Esophagus (tissue), 2 donors: ENCODE measurements at regions not wholly inside any gene's neighbourhood (a gene's known extent, or its start where the extent isn't known, plus 50 kb on each side); places are given as distances from the start of the nearest gene placed in this dataset.
"Not testable (repeated sequence)": the region's sequence is repeated elsewhere in the genome, so short reads cannot be mapped to it uniquely, and the experiment has no call there.

Source experiments
- H3K27ac ChIP-seq, 2 donors: one replicate each; pipeline ENCODE4 v1.5.1; 2013; ENCODE audit warnings: low read depth in 2 of 2, mild to moderate bottlenecking in 2 of 2, inconsistent platforms in 1 of 2, low read length in 1 of 2, moderate library complexity in 1 of 2
- H3K27me3 ChIP-seq, 2 donors: one replicate each; pipeline ENCODE4 v1.6.1; 2013; ENCODE audit warnings: low read length in 2 of 2, control low read depth in 1 of 2, mild to moderate bottlenecking in 1 of 2; ENCODE audit not compliant: insufficient read depth in 2 of 2, control insufficient read depth in 1 of 2
- H3K36me3 ChIP-seq, 2 donors: one replicate each; pipeline ENCODE4 v1.6.1; 2013; ENCODE audit warnings: low read length in 1 of 2; ENCODE audit not compliant: control insufficient read depth in 2 of 2, insufficient read depth in 2 of 2
- H3K4me1 ChIP-seq, 2 donors: one replicate each; pipeline ENCODE4 v1.6.1; 2013; ENCODE audit warnings: low read length in 1 of 2; ENCODE audit not compliant: control insufficient read depth in 2 of 2, insufficient read depth in 2 of 2
- H3K4me3 ChIP-seq, 2 donors: one replicate each; pipeline ENCODE4 v1.5.1; 2013; ENCODE audit warnings: low read length in 2 of 2, mild to moderate bottlenecking in 2 of 2, low read depth in 1 of 2, moderate library complexity in 1 of 2
- H3K9me3 ChIP-seq, 2 donors: one replicate each; pipeline ENCODE4 v1.6.1; 2013; ENCODE audit warnings: mild to moderate bottlenecking in 2 of 2, low read depth in 1 of 2, low read length in 1 of 2, moderate library complexity in 1 of 2; ENCODE audit not compliant: control insufficient read depth in 2 of 2, insufficient read depth in 1 of 2
- WGBS, 2 donors: extraction: QIAGEN DNeasy Blood & Tissue Kit; methylation state at CpG; one replicate each; pipeline ENCODE4 v1.1.7; 2013; 5-methylcytosine and 5-hydroxymethylcytosine counted together
- donor health status: healthy with polysubstance abuse.
- donor health status: Bipolar disorder and iron deficiency.

DNA sequence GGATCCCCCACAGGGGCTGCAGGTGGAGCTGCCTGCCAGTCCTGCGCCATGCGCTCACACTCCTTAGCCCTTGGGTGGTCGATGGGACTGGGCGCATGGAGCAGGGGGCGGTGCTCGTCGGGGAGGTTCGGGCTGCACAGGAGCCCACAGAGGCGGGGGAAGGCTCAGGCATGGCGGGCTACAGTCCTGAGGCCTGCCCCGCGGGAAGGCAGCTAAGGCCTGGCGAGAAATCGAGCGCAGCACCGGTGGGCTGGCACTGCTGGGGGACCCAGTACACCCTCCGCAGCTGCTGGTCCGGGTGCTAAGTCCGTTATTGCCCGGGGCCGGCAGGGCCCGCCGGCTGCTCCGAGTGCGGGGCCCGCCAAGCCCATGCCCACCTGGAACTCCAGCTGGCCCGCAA, 701.8 kb upstream of the CHRM3 start:
- H3K27ac ChIP-seq, H3K9me3 ChIP-seq, H3K4me1 ChIP-seq, H3K36me3 ChIP-seq, H3K4me3 ChIP-seq, H3K27me3 ChIP-seq: not testable (repeated sequence)
- WGBS, 2 donors: 96 to 98% methylated on average over 23 to 27 of the region's 27 CpGs

DNA sequence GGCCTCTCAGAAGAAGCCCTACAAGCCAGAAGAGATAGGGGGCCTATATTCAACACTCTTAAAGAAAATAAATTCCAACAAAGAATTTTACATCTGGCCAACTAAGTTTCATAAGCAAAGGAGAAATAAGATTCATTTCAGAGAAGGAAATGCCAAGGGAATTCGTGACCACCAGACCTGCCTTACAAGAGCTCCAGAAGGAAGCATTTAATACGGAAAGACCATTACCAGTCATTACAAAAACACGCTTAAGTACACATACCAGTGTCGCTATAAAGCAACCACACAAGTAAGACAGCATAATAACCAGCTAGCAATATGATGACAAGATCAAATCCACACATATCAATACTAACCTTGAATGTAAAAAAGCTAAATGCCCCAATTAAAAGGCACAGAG, 704.9 kb upstream of the CHRM3 start:
- H3K4me1 ChIP-seq: no peaks in the 10 kb centered on the region

DNA sequence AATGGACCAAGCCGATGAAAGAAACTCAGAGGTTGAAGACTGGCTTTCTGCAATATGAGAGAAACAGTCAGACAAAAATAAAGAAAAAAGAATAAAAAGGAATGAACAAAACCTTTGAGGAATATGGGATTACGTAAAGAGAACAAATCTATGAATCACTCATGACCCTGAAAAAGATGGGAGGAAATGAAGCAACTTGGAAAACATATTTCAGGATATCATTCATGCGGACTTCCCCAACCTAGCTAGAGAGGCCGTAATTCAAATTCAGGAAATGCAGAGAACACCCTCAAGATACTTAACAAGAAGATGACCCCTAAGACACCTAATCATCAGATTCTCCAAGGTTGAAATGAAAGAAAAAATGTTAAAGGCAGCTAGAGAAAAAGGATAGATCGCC, 705.3 kb upstream of the CHRM3 start:
- WGBS, 2 donors: 83 to 88% methylated on average over 5 of the region's 5 CpGs
- H3K27me3 ChIP-seq: no peaks in the 10 kb centered on the region
- H3K4me1 ChIP-seq: no peaks in the 10 kb centered on the region
- H3K4me3 ChIP-seq: no peak overlapping the region
- no peaks in the 10 kb centered on the region for H3K36me3 ChIP-seq
- no peaks in the 10 kb centered on the region for H3K9me3 ChIP-seq
- no peak overlapping the region for H3K27ac ChIP-seq

More for the DNA sequence above, 704.9 kb upstream of the CHRM3 start:
- Histone ChIP-seq H3K36me3 (no peaks in the 10 kb centered on the region), H3K4me3 (no peak overlapping the region), H3K9me3 (no peaks in the 10 kb centered on the region), H3K27me3 (no peaks in the 10 kb centered on the region), H3K27ac (no peak overlapping the region)
- 93 to 94% methylated on average over 4 of the region's 4 CpGs for WGBS, 2 donors

DNA sequence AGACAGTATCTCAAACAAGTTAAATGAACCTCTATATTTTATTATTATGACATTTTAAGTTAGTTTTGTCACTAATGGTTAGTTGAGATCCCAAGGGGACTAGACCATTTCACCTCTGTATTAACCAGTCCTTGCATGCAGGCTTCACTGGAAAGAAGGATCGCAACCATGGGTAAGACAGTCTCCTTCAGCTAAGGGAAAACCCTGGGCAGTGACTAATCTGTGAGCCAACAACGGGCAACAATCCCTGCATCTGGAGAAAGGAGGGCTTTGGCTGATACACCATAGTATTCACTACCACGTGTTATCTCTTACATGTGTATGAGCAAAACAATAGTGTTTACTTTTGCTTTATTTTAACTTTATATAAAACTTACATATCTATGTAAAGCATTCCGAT, 708.8 kb upstream of the CHRM3 start:
- H3K27ac ChIP-seq: no peak overlapping the region
- no peaks in the 10 kb centered on the region for H3K9me3 ChIP-seq
- no peaks in the 10 kb centered on the region for H3K27me3 ChIP-seq
- no peaks in the 10 kb centered on the region for H3K4me1 ChIP-seq
- no peak overlapping the region for H3K4me3 ChIP-seq
- no peaks in the 10 kb centered on the region for H3K36me3 ChIP-seq
- WGBS, 2 donors: 78 to 82% methylated on average over 4 of the region's 4 CpGs

DNA sequence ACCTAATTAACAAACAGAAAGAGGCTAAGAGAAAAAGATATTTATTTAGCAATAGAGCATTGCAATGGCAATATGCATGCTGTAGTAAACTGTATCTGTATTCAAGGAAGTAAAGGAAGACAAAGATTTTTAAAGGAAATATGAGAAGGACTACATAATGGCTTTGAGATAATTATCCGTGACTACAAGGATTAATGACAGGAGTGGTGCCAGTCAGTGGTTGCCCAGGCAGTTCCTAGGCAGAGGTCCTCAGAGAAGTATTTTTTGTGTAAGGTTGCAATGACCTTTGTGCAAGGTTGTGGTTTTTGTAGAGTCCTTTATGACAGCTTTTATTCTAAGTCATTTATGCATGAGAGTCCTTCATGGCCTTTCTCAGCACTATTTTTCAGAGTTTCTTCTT, 711.1 kb upstream of the CHRM3 start:
- no peak overlapping the region for H3K27ac ChIP-seq
- 40 to 56% methylated on average over 1 of the region's 1 CpG for WGBS, 2 donors
- H3K4me3 ChIP-seq: no peak overlapping the region
- H3K9me3 ChIP-seq: no peaks in the 10 kb centered on the region
- no peaks in the 10 kb centered on the region for H3K36me3 ChIP-seq
- H3K4me1 ChIP-seq: no peaks in the 10 kb centered on the region
- no peaks in the 10 kb centered on the region for H3K27me3 ChIP-seq

DNA sequence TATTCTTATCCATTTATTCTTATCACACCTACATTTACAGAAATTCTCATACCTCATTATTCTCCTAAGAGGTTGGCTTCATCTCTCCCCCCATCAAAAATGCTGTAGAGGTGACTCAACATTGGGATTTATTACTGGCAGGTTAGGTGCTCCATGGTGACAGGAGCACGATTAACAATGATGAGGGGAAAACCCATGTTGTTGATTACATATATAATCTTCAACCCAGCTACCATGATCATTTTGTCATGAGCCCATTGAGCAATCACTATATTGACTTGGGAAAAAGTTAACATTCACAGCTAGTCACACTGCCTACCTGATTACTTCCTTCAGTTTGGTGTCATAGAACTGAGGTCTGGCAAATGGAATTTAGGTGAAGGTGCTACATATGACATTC, 712.1 kb upstream of the CHRM3 start:
- Histone ChIP-seq H3K27me3 (no peaks in the 10 kb centered on the region), H3K9me3 (no peaks in the 10 kb centered on the region)

DNA sequence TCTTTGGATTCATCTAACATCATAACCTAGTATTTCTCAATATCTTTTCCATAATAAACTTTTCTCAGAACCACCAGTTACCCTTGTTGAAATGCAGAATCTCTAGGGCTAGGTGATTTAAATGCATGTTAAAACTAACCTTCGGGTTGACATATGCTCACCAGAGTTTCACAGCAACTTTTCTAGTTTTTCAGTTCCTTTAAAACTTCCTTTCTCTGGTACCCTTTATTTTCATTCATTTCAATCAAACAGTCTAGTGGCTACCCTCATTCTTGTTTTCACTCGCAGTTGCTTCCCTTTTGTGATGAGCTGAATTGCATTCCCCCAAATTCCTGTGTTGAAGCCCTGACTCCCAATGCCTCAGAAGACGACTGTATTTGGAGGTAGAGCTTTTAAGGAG, 712.8 kb upstream of the CHRM3 start:
- no peak overlapping the region for H3K4me3 ChIP-seq
- no peaks in the 10 kb centered on the region for H3K36me3 ChIP-seq
- no peak overlapping the region for H3K27ac ChIP-seq
- 83 to 86% methylated on average over 3 of the region's 3 CpGs for WGBS, 2 donors
- no peaks in the 10 kb centered on the region for H3K27me3 ChIP-seq
- H3K4me1 ChIP-seq: no peaks in the 10 kb centered on the region
- no peaks in the 10 kb centered on the region for H3K9me3 ChIP-seq

More for the DNA sequence above, 712.1 kb upstream of the CHRM3 start:
- H3K27ac ChIP-seq: no peak overlapping the region
- H3K36me3 ChIP-seq: no peaks in the 10 kb centered on the region
- no peaks in the 10 kb centered on the region for H3K4me1 ChIP-seq
- H3K4me3 ChIP-seq: no peak overlapping the region
- WGBS, 2 donors: 46 to 48% methylated on average over 1 of the region's 1 CpG

DNA sequence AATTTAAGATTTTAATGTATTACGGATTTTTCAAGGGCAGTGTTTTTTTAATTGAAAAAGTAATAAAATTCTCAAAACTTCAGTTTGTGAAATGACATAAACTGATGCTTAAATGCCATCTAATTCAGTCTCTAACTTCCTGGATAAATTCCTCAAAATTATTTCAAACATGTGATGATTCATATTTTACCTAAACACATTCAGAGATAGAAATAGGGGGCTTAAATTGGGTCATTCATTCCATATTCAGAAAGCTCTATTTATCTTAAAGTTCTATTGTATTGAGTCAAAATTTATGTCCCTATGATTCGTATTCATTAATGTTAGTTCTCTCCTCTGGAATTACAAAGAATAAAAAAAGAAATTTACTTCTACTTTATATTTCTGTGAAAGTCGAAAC, 713.6 kb upstream of the CHRM3 start:
- H3K9me3 ChIP-seq: no peaks in the 10 kb centered on the region
- WGBS, 2 donors: 78 to 83% methylated on average over 3 of the region's 3 CpGs
- H3K27ac ChIP-seq: no peak overlapping the region
- H3K36me3 ChIP-seq: no peaks in the 10 kb centered on the region
- no peaks in the 10 kb centered on the region for H3K4me1 ChIP-seq
- H3K4me3 ChIP-seq: no peak overlapping the region
- no peaks in the 10 kb centered on the region for H3K27me3 ChIP-seq

DNA sequence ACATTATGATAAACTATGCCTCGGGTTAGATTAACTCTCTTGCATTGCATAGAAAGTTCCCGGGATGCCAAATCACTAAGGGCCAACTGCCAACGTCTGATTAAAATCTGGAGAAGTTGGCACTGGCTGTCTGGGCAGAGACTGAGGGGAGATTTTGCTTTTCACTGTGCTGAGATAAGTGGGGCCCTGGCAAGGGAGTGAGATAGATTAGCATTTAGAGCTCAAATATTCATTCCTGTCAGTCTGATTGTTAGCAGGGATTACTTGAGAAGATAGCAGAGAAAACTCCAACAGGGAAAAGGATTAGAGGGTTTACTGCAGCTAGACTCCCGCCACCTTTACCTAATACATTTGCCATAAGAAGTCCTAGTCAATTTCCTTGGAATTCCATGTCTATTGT, 714.1 kb upstream of the CHRM3 start:
- Histone ChIP-seq H3K4me1 (no peaks in the 10 kb centered on the region), H3K27ac (no peak overlapping the region), H3K27me3 (no peaks in the 10 kb centered on the region), H3K9me3 (no peaks in the 10 kb centered on the region), H3K36me3 (no peaks in the 10 kb centered on the region), H3K4me3 (no peak overlapping the region)
- WGBS, 2 donors: 16 to 18% methylated on average over 4 of the region's 4 CpGs

DNA sequence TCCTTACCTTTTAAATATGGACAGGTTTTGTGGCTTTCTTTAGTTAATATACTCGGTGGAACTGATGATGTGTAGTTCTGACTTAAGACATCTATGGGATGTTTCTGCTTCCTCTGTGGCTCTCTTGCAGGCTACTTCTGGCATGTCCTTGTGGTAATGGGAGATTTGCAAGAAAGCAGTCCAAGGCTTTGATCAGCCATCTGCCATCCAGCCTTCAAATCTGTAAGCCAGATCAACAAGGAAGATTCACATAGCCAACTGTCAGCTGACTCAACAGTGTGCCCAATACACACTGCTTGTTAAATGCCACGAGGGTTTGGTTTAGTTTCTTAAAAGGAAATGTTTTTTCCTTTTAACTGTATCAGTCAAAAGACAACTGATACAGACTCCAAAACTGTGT, 722.2 kb upstream of the CHRM3 start:
- Histone ChIP-seq H3K27me3 (no peaks in the 10 kb centered on the region), H3K9me3 (no peaks in the 10 kb centered on the region), H3K4me3 (no peak overlapping the region), H3K36me3 (no peaks in the 10 kb centered on the region), H3K4me1 (no peaks in the 10 kb centered on the region), H3K27ac (no peak overlapping the region)
- 49 to 54% methylated on average over 2 of the region's 2 CpGs for WGBS, 2 donors
